ENCODE measurements at regions not wholly inside any gene's neighbourhood (a gene's known extent, or its start where the extent isn't known, plus 50 kb on each side); places are given as distances from the start of the nearest gene placed in this dataset.

- TF ChIP-seq, protein P1, sequence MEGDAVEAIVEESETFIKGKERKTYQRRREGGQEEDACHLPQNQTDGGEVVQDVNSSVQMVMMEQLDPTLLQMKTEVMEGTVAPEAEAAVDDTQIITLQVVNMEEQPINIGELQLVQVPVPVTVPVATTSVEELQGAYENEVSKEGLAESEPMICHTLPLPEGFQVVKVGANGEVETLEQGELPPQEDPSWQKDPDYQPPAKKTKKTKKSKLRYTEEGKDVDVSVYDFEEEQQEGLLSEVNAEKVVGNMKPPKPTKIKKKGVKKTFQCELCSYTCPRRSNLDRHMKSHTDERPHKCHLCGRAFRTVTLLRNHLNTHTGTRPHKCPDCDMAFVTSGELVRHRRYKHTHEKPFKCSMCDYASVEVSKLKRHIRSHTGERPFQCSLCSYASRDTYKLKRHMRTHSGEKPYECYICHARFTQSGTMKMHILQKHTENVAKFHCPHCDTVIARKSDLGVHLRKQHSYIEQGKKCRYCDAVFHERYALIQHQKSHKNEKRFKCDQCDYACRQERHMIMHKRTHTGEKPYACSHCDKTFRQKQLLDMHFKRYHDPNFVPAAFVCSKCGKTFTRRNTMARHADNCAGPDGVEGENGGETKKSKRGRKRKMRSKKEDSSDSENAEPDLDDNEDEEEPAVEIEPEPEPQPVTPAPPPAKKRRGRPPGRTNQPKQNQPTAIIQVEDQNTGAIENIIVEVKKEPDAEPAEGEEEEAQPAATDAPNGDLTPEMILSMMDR (IDR thresholded peaks at IDR 0.05), result no peak
- DNase-seq (ENCODE audit: low spot score), result no peak
- Histone ChIP-seq H3K4me3 (no peak overlapping the region), H3K27ac (no peak overlapping the region)
These were observed 339.0 kb downstream of the RWDD3 start for GRCh38 chr1:95572962-95573361.

- Histone ChIP-seq H3K27ac (no peak overlapping the region), H3K4me3 (no peak overlapping the region)
- no peak for DNase-seq (ENCODE audit: low spot score)
- TF ChIP-seq, protein P1 (IDR thresholded peaks at IDR 0.05), result no peak
These were observed 341.3 kb downstream of the RWDD3 start for GRCh38 chr1:95575291-95575690.

- TF ChIP-seq, protein P1 (IDR thresholded peaks at IDR 0.05), result no peak
- Histone ChIP-seq H3K4me3 (no peak overlapping the region), H3K27ac (no peak overlapping the region)
- no peak for DNase-seq (ENCODE audit: low spot score)
These were observed 344.5 kb downstream of the RWDD3 start for GRCh38 chr1:95578462-95578861.

DNA sequence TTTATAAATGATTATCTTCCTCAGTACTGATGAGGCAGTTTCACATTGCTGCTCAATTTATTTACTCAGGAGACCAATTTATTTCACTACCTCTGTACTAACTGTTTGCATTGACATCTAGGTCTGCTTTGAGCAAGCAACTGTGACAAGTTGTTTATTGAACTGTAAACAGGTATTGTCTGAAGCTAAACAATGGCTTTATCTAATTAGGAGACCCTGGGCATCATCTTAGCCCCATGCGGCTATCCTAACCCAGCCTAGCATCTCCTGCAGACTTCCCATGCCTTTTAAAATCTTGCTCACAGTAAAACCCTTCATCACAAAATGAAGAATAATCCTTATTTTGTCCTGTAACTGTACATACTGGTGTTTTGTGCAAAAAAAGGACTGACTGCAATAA, 348.2 kb downstream of the RWDD3 start:
- TF ChIP-seq, protein P1 (IDR thresholded peaks at IDR 0.05), result no peak
- DNase-seq (ENCODE audit: low spot score), result no peak
- H3K27ac ChIP-seq, result no peak overlapping the region
- H3K4me3 ChIP-seq, result no peak overlapping the region

GRCh38 chr1:95582746-95583145, 348.7 kb downstream of the RWDD3 start:
- Histone ChIP-seq H3K27ac (no peak overlapping the region), H3K4me3 (no peak overlapping the region)
- DNase-seq (ENCODE audit: low spot score), result no peak
- TF ChIP-seq, protein P1 (IDR thresholded peaks at IDR 0.05), result no peak

DNA sequence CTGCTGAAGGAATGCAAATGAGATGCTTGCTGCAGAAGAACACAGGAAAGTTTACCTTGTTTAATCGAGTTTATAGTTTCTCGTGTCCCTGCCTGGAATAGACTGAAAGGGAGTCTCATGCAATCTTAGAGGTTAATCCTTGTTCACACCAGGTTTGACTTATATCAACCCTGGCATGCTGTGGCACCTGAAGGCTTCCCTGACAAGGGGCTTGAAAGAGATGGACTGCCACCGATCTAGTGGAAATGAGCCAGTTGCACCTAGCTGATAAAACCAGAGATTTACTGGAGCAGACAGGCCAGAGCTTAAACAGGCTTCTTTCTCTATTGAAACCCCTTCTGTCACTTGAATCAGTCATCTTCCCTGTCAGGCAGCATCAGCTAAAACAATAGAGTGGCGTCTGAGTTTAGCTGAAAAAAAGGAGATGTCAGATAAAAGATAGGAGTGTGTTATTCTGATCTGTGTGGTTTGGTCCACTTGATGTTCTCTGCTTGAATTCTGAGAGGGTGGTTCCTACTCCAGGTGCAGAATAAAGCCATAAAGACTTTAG, 349.7 kb downstream of the RWDD3 start:
- DNase-seq (ENCODE audit: low spot score), result no peak
- Histone ChIP-seq H3K27ac (no peak overlapping the region), H3K4me3 (no peak overlapping the region)
- TF ChIP-seq, protein P1 (IDR thresholded peaks at IDR 0.05), result no peak

DNA sequence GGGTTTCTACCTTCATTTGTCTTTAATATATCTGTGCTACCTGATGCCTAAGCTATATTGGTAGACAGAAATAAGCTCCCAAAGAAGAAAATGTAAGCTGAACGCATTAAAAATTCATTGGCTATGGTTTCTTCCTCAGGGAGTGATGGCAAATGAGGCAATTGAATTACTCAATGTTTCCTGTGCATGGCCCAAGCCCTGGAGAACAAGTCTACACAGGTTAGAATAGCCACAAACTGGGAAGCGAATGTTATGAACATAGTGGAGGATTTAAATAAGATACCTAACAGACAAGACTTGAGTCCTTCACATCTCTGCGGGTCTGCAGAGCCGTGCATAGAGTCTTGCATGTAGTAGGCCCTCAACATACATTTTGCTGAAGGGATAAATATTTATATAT, 350.3 kb downstream of the RWDD3 start:
- Histone ChIP-seq H3K4me3 (no peak overlapping the region), H3K27ac (no peak overlapping the region)
- no peak for DNase-seq (ENCODE audit: low spot score)
- TF ChIP-seq, protein P1 (IDR thresholded peaks at IDR 0.05), result no peak
